ENCODE measurements at regions not wholly inside any gene's neighbourhood (a gene's known extent, or its start where the extent isn't known, plus 50 kb on each side); places are given as distances from the start of the nearest gene placed in this dataset.

GRCh38 chr4:188455062-188455752 is 316.0 kb downstream of the TRIML1 start:
- TF ChIP-seq, protein P1, sequence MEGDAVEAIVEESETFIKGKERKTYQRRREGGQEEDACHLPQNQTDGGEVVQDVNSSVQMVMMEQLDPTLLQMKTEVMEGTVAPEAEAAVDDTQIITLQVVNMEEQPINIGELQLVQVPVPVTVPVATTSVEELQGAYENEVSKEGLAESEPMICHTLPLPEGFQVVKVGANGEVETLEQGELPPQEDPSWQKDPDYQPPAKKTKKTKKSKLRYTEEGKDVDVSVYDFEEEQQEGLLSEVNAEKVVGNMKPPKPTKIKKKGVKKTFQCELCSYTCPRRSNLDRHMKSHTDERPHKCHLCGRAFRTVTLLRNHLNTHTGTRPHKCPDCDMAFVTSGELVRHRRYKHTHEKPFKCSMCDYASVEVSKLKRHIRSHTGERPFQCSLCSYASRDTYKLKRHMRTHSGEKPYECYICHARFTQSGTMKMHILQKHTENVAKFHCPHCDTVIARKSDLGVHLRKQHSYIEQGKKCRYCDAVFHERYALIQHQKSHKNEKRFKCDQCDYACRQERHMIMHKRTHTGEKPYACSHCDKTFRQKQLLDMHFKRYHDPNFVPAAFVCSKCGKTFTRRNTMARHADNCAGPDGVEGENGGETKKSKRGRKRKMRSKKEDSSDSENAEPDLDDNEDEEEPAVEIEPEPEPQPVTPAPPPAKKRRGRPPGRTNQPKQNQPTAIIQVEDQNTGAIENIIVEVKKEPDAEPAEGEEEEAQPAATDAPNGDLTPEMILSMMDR (IDR thresholded peaks at IDR 0.05; ENCODE audit: insufficient read depth, low read depth, low read length, missing control alignments): no peak
- no peak for DNase-seq (ENCODE audit: low read depth)
- H3K4me3 ChIP-seq (ENCODE audit: low read length): no peak overlapping the region

- TF ChIP-seq, protein P1 (IDR thresholded peaks at IDR 0.05; ENCODE audit: insufficient read depth, low read depth, low read length, missing control alignments): no peak
- no peak for DNase-seq (ENCODE audit: low read depth)
- H3K4me3 ChIP-seq (ENCODE audit: low read length): no peak overlapping the region
These were observed 320.1 kb downstream of the TRIML1 start for GRCh38 chr4:188459381-188459780.

DNA sequence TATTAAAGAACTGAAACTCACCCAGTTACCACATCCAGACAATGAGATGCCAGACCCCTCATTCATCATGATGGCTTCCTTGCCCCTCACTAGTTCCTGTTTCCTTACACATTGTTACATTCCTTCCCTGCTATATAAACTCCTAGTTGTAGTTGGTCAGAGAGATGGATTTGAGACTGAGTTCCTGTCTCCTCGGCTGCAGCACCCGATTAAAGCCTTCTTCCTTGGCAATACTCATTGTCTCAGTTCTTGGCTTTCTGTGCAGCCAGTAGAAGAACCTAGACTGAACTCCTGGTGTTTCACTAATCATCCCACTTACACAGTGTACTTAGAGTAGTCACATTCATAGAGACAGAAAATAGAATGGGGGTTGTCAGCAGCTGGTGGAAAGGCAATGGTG is 324.7 kb downstream of the TRIML1 start:
- no peak for DNase-seq (ENCODE audit: low read depth)
- H3K4me3 ChIP-seq (ENCODE audit: low read length): no peak overlapping the region
- TF ChIP-seq, protein P1 (IDR thresholded peaks at IDR 0.05; ENCODE audit: insufficient read depth, low read depth, low read length, missing control alignments): no peak

GRCh38 chr4:188466001-188466400 is 326.8 kb downstream of the TRIML1 start:
- H3K4me3 ChIP-seq (ENCODE audit: low read length): no peak overlapping the region
- TF ChIP-seq, protein P1 (IDR thresholded peaks at IDR 0.05; ENCODE audit: insufficient read depth, low read depth, low read length, missing control alignments): no peak
- no peak for DNase-seq (ENCODE audit: low read depth)

GRCh38 chr4:188484256-188484655 is 345.0 kb downstream of the TRIML1 start:
- DNase-seq (ENCODE audit: low read depth): no peak
- TF ChIP-seq, protein P1 (IDR thresholded peaks at IDR 0.05; ENCODE audit: insufficient read depth, low read depth, low read length, missing control alignments): no peak
- H3K4me3 ChIP-seq (ENCODE audit: low read length): no peak overlapping the region

- DNase-seq (ENCODE audit: low read depth): no peak
- no peak overlapping the region for H3K4me3 ChIP-seq (ENCODE audit: low read length)
- TF ChIP-seq, protein P1 (IDR thresholded peaks at IDR 0.05; ENCODE audit: insufficient read depth, low read depth, low read length, missing control alignments): no peak
These were observed 346.7 kb downstream of the TRIML1 start for GRCh38 chr4:188485906-188486305.

DNA sequence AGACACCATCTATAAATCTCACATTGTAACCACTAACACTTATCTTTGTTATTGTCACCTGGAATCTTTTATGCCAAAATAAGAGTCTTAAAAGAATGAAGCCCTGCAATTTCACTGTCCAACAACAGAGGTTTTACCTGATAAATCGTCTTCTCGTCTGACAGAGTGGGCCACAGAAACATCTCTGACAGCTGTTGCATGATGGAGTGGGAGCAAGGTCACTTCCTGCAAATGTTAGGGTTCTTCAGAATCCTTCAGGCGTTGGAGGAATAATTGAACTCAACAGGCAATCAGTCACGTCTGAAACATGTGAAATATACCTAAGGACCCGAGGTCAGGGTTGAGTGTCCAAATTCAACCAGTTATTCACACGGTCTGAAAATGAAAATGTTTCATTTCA is 353.6 kb downstream of the TRIML1 start:
- DNase-seq (ENCODE audit: low read depth): no peak
- H3K4me3 ChIP-seq (ENCODE audit: low read length): no peak overlapping the region
- TF ChIP-seq, protein P1 (IDR thresholded peaks at IDR 0.05; ENCODE audit: insufficient read depth, low read depth, low read length, missing control alignments): no peak
